HG02938 (cell line): ENCODE measurements at regions not wholly inside any gene's neighbourhood (a gene's known extent, or its start where the extent isn't known, plus 50 kb on each side); places are given as distances from the start of the nearest gene placed in this dataset.

Experiments used
- ATAC-seq: cut with Tn5 transposase; IDR thresholded peaks from one replicate; pipeline ENCODE4 v1.9.1; 2021; ENCODE audit warnings: mild to moderate bottlenecking, moderate library complexity; ENCODE audit not compliant: unreplicated experiment

DNA sequence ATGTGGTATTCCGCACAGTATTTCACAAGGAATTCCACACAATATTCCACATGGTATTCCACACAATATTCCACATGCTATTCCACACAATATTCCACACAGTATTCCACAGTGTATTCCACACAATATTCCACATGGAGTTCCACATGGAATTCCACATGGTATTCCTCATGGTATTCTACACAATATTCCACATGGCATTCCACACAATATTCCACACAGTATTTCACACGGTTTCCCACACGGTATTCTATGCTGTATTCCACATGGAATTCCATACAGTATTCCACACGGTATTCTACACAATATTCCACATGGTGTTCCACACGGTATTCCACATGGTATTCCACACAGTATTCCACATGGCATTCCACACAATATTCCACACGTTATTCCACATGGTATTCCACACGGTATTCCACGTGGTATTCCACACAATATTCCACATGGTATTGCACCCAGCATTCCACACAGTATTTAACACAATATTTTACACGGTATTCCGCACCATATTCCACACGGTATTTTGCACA lies 137.3 kb upstream of the CHST15 start:
- ATAC-seq, result no peak

DNA sequence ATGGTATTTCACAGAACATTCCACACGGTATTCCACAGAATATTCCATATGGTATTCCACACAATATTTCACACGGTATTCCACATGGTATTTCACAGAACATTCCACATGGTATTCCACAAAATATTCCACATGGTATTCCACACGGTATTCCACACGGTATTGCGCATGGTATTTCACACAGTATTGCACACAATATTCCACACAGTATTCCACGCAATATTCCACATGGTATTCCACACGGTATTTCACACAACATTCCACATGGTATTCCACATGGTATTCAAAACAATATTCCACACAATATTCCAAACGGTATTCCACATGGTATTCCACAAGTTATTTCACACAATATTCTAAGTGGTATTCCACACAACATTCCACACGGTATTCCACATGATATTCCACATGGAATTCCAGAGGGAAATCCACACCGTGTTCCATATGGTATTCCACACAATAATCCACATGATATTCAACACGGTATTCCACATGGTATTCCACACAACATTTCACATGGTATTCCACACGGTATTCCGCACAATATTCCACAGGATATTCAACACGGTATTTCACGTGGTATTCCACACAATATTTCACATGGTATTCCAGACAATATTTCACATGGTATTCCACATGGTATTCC lies 136.7 kb upstream of the CHST15 start:
- no peak for ATAC-seq

DNA sequence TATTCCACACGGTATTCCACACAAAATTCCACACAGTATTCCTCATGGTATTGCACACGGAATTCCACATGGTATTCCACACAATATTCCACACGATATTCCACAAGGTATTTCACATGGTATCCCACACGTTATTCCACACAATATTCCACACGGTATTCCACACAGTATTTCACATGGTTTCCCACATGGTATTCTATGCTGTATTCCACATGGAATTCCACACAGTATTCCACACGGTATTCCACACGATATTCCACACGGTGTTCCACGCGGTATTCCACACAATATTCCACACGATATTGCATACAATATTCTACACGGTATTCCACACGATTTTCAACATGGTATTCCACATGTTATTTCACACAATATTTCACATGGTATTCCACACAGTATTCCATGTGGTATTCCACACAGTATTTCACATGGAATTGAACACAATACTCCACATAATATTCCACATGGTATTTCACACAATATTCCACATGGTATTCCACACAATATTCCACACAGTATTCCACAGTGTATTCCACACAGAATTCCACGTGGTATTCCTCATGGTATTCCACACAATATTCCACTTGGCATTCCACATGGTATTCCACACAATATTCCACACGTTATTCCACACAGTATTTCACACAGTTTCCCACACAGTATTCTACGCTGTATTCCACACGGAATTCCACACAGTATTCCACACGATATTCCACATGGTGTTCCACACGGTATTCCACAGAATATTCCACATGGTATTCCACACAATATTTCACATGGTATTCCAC lies 136.0 kb upstream of the CHST15 start:
- ATAC-seq, result no peak

DNA sequence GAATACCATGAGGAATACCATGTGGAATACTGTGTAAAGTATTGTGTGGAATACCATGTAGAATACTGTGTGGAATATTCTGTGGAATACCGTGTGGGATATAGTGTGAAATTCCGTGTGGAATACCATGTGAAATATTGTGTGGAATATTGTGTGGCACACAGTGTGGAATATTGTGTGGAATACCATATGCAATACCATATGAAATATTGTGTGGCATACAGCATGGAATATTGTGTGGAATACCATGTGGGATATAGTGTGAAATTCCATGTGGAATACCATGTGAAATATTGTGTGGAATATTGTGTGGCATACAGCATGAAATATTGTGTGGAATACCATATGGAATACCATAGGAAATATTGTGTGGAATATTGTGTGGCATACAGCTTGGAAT lies 135.1 kb upstream of the CHST15 start:
- no peak for ATAC-seq

DNA sequence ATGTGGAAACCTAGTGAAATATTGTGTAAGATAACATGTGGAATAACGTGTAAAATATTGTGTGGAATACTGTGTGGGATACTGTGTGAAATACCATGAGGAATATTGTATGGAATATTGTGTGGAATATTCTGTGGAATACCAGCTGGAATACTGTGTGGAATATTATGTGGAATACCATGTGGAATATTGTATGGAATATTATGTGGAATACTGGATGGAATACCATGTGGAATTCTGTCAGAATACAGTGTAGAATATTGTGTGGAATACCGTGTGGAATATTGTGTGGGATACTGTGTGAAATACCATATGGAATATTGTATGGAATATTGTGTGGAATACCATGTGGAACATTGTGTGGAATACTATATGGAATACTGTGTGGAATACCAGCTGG lies 134.6 kb upstream of the CHST15 start:
- no peak for ATAC-seq

DNA sequence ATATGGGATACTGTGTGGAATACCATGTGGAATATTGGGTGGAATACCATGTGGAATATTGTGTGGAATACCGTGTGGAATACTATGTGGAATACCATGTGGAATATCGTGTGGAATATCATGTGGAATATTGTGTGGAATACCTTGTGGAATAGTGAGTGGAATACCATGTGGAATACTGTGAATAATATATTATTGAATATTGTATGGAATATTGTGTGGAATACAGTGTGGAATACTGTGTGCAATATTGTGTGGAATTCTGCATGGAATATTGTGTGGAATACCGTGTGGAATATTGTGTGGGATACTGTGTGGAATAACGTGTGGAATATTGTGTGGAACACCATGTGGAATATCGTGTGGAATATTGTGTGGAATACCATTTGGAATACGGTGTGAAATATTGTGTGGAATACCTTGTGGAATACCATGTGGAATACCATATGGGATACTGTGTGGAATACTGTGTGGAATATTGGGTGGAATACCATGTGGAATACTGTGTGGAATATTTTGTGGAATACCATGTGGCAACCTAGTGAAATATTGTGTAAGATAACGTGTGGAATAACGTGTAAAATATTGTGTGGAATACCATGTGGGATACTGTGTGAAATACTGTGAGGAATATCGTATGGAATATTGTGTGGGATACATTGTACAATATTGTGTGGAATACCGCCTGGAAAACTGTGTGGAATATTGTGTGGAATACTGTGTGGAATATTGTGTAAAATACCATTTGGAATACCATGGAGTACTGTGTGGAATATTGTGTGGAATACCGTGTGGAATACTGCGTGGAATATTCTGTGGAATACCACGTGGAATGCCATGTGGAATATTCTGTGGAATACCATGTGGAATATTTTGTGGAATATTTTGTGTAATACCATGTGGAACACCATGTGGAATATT lies 133.9 kb upstream of the CHST15 start:
- ATAC-seq, result no peak

DNA sequence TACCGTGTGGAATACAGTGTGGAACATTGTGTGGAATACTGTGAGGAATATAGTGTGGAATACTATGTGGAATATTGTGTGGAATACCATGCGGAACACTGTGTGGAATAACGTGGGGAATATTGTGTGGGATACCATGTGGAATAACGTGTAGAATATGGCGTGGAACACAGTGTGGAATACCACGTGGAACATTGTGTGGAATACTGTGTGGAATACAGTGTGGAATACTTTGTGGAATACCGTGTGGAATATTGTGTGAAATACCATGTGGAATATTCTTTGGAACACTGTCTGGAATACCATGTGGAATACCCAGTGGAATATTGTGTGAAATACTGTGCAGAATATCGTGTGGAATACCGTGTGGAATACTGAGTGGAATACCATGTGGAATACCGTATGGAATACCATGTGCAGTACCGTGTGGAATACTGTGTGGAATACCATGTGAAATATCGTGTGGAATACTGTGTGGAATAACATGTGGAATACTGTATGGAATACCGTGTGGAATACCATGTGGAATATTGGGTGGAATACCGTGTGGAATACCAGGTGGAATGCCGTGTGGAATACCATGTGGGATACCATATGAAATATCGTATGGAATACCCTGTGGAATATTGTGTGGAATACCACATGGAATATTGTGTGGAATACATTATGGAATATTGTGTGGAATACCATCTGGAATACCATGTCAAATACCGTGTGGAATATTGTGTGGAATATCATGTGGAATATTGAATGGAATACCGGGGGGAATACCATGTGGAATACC lies 133.1 kb upstream of the CHST15 start:
- no peak for ATAC-seq

DNA sequence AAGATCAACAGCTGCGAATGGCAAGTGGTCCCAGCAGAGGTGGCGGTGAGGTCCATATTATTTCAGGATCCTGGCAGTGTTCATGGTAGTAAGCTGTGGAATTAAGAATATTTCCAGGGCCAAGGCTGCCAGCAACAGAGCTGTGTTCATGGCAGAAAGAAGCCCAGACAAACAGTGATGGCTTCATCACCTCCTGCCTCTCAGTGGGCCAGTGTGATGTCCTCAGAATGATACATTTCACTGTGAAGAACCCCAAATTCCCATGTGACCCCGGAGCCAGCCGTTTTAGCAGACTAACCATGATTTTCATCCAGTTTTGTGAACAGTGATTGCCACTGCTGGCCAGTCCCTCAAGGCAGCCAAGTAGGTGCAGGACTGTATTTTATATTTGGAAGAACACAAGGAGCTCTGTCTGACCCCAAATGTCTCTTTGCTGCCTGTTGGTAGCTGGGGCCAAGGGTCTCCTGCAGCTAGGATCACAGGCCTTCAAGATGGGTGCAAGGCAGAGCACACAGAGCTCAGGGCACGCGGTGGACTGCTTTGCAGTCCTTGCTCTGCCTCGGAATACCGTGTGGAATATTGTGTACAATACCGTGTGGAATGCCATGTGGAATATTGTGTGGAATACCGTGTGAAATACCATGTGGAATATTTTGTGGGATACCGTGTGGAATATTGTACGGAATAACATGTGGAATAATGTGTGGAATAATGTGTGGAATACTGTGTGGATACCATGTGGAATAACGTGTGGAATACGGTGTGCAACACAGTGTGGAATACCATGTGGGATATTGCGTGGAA lies 132.3 kb upstream of the CHST15 start:
- no peak for ATAC-seq

DNA sequence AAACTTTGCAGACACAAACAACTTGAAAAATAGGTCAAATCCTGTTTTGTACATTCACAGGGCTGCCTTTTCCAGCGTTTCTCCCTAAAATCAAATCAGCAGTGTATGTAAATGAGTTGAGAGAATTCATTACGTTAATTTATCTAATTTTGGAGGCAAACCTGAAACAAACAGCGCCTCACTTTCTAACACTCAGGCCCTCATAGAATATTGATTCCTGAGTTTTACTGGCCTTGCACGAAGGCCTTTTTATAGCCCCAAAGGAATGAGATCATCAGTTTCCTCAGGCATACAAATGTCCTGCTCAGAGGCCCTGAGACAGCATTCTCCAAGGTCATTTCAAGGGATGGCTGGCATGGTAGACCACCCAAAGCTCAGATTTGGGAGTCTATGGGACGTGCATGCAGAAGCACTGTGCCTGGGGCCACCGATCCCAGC lies 131.7 kb upstream of the CHST15 start:
- no peak for ATAC-seq

DNA sequence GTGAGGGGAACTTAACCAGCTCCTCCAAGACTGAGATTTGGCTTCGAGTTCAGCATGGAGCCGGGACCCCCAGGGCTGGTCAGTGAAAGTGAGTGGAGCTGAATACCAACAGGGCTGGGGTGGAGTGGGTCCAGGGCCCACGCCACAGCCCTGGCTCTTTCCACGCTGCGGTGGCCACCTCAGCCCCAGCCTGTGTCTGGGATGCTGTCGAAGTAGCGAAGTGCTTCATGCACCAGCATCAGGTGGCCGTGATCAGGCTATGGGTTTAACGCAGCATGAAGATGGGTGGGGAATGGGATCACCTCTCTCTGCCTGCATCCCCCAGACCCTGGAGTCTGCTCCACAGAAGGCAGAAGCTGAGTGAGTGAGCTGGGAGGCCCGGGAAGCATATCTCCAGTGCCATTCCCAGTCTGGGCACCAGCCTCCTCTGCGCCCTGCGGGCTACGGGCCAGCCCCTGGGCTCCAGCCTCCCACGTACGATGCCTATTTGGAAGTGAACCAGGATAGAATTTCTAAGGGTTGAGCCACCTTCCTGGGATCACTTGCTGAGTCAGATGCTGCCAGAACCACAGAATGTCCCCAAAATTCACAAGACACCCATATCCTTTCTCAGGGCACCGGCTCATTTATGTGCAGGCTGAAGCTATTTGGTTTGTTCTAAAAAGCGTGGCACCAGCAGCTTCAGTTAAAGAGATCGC lies 131.1 kb upstream of the CHST15 start:
- no peak for ATAC-seq

DNA sequence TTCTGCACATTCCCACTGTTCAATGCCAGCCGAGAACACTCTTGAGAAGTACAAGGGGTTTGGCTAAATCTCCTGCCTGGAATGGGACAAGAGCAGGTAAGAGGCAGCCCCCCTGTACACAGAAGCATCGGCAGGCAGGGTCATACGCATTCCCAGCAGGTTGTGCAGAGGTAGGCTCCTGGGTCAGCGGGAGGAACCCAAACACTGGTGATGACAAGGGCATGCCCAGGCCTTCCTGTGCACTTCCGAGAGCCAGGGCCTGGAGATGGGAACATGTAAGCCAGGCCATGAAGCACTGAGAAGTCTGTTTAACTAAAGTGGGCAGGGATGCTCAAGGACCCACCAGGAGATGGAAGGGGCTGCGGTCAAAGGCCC lies 130.3 kb upstream of the CHST15 start:
- ATAC-seq, result no peak

DNA sequence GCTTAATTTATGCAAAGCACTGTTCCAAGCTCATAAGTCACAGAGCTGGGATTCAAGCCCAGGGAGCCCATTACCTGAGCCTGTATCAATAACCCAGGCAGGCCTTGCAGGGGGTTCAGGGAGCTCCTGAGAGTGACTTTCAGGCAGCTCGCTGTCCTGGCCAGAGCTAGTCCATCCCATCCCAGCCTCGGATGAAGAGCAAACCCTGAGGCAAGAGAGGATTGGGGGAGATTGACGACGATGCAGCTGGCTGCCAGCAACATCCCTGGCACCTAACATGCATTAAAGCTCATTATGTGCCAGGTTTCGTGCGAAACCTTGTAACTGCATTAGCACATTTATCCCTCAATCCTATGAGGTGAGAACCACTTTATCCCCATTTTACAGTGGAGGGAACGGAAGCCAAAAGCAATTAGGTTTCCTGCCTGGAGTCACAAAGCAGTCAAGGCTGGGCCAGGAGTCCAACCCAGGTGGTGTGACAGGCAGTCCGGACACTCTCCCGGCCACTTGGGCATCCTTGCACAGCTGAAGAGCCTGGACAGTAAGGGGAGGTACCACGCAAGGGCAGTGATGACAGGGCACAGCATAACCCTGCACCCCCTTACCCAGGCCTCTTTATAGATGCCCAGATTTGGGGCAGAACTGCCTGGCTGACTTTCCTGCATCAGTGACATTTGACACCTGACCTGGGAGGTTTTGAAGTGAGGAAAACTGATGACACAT lies 129.8 kb upstream of the CHST15 start:
- ATAC-seq, result no peak

DNA sequence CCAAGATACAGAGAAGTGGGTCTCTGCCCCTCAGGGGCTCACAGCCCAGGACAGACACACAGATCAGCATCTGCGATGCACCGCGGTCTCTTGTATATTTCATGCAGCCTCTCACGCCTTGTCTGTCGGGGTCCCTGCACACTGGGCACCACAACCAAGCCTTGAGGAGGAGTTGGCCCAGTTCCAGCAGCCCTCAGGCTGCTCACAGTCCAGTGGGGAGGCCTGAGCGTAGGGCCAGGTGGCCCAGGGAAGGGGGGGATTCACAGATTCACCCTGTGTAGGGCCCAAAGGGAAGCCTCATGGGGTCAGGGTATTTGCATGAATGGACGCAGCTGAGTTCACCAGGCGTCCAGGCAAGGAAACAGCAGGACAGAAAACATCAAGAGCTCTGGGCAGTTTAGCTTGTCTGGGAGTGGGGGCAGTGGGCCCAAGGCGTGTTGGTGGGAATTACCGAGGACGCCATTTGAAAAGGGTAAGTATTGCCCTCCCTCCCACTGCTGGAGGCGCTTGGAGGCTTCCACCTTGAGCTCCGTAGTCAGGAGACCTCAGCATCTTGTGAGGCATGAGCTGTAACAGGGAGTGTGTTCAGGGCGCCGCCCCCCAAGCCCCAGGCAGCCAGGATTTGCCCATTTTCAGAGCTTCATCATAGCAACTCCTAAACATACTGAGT lies 129.1 kb upstream of the CHST15 start:
- ATAC-seq, result peak; percentile 5

DNA sequence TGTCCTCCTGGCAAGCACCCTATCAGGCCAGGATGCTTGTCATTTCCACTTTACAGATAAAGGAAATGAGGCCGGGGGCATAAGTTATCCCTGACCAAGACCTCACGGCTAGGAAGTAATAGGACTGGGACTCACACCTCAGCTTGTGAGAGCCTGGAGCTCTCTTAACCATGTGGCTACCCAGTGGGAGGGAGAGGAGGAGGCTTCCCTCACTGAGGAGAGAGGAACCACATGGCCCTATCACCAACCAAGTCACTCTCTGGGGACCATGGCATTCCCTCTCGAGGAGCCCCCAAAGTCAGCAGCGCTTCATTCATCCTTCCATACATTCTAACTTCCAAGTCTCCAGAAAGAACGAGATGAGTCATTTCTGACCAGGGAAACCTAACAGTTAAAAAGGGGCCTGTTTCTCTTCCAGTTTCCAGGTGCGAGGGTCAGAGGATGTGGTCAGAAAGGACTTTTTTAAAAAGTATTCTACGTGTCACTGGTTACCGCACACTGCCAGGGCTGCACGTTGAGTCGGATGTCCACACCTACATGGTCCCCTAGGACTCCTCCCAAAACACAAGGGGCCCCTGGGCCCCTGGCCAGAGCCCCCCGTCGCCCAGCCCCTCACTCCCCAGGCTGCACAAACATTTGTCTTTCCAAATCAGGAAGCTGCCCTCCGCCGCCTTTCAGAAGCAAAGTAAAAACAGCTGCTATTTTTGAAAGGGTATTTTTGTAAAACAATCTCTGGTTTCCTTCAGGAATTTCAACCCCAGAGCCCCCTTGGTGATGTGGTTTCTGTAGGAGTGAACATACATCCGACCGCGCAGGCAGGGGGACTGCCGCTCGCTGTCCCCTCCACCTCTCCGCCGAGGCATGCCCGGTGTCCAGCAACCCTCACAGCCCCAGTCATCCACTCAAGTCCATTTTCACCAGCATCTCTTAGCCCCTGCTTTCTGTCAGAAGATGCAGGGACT lies 128.2 kb upstream of the CHST15 start:
- peak; percentile 70 for ATAC-seq

DNA sequence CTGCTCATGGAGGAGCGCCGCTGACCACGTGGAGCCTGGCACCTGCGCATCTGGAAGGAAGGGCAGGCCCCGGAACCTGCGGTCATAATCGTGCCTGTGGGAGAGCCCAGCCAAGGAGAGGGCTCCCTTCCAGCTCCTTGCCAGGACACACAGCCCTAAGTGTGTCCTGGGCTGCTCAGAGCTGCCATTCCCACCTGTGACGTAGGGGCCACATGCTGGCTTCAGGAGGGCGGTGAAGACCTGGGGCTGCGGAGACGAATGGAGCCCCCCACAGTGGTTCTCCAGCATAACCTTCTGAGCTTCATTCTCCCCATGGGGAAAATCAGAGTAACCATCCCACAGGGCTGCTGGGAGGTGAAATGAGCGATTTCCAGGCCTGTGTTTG lies 127.6 kb upstream of the CHST15 start:
- ATAC-seq, result no peak

DNA sequence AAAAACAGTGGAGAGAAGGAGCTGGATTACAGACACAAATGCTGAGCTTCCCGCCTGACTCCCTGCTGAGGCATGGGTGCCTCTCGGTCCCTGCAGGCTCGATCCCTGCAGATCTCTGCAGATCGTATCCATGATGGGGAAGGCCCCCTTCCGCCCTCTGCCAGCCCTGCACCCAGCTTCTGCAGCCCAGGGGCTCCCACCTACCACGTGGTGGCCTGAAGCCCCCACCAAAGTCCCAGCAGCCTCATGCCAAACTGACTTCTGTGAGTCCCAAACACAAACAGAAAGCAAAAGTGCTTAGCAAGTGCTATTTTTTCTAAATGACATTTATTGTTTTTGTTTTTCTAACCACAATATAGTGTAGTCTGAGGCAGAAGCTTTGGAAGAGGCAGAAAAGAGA lies 127.1 kb upstream of the CHST15 start:
- ATAC-seq, result no peak

DNA sequence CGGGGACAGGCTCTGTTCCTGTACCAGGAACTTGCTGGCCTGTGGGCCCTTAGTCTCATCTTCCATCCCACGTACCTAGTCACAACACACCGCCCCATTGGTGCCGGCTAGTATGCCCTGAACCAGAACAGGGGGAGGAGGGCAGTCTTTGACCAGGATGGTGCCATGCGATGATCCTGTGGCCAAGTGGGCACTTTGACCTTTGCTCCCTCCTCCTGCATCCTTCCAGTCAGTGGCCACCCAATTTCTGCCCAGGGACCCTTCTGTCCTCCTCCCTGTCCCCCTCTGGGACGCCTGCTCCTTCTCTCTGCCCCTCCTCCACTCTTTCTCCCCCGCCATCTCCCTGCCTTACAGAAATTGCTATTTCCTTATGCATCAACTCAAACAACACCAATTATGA lies 126.3 kb upstream of the CHST15 start:
- ATAC-seq, result no peak
